ENCODE measurements at regions not wholly inside any gene's neighbourhood (a gene's known extent, or its start where the extent isn't known, plus 50 kb on each side); places are given as distances from the start of the nearest gene placed in this dataset.
"Not testable (repeated sequence)": the region's sequence is repeated elsewhere in the genome, so short reads cannot be mapped to it uniquely, and the experiment has no call there.

DNA sequence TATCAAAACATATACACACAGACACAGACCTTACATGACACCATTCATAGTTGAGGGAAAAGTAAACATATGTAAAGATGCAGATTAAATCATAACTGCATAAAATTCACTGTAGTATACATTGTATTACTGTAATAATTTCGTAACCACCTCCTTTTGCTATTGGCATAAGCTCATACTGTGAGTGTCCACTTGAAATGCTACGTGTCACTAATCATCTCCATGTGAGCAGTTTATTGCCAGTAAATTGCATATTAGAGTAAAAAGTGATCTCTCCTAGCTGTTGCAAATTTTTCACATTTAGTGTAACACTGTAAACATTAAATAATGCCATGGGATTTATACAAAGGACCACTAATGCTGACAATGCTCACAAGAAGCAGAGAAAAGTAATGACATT, 256.7 kb upstream of the GNPDA2 start:
- no peak for TF ChIP-seq POLR2AphosphoS5 (IDR thresholded peaks at IDR 0.05)
- no peak for TF ChIP-seq POLR2A (IDR thresholded peaks at IDR 0.05)
- TF ChIP-seq EP300 (IDR thresholded peaks at IDR 0.05): no peak
- TF ChIP-seq, protein P1, sequence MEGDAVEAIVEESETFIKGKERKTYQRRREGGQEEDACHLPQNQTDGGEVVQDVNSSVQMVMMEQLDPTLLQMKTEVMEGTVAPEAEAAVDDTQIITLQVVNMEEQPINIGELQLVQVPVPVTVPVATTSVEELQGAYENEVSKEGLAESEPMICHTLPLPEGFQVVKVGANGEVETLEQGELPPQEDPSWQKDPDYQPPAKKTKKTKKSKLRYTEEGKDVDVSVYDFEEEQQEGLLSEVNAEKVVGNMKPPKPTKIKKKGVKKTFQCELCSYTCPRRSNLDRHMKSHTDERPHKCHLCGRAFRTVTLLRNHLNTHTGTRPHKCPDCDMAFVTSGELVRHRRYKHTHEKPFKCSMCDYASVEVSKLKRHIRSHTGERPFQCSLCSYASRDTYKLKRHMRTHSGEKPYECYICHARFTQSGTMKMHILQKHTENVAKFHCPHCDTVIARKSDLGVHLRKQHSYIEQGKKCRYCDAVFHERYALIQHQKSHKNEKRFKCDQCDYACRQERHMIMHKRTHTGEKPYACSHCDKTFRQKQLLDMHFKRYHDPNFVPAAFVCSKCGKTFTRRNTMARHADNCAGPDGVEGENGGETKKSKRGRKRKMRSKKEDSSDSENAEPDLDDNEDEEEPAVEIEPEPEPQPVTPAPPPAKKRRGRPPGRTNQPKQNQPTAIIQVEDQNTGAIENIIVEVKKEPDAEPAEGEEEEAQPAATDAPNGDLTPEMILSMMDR (IDR thresholded peaks at IDR 0.05): no peak
- intact Hi-C loops (cut with DNase I; ENCODE audit: low total_unique reads): no loop called here
- no peaks in the 10 kb centered on the region for H3K4me1 ChIP-seq
- WGBS, 5 donors: 50 to 66% (median 57%) methylated on average over 2 of the region's 2 CpGs
- H3K27me3 ChIP-seq: no peaks in the 10 kb centered on the region
- no peaks in the 10 kb centered on the region for H3K36me3 ChIP-seq
- H3K9me3 ChIP-seq: no peaks in the 10 kb centered on the region
- H3K27ac ChIP-seq: no peak overlapping the region
- no peak overlapping the region for H3K4me3 ChIP-seq
- DNase-seq: no peak

DNA sequence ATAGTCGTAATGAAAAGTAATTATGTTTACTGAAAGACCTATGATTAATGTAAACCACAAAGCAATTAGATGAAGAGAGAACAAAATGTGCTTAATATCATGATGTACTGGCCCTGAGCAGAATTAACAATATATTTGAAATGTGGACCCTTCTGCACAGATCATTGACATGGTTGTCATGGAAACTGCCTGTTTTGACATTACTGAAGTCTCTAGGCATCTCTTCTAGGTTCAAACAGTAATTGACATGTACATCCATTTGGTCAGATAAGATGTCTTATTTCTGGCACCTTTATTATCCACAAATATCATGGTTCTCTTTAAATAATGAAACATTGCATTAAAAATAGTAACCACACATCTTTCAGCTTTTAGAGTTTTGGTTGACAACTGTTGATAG, 251.7 kb upstream of the GNPDA2 start:
- no peak overlapping the region for H3K4me3 ChIP-seq
- H3K27me3 ChIP-seq: no peaks in the 10 kb centered on the region
- no peak for DNase-seq
- no peaks in the 10 kb centered on the region for H3K9me3 ChIP-seq
- H3K36me3 ChIP-seq: no peaks in the 10 kb centered on the region
- H3K4me1 ChIP-seq: no peaks in the 10 kb centered on the region
- WGBS, 5 donors: 43 to 74% (median 57%) methylated on average over 1 of the region's 1 CpG
- H3K27ac ChIP-seq: no peak overlapping the region
- no peak for TF ChIP-seq POLR2A (IDR thresholded peaks at IDR 0.05)
- intact Hi-C loops (cut with DNase I; ENCODE audit: low total_unique reads): no loop called here

DNA sequence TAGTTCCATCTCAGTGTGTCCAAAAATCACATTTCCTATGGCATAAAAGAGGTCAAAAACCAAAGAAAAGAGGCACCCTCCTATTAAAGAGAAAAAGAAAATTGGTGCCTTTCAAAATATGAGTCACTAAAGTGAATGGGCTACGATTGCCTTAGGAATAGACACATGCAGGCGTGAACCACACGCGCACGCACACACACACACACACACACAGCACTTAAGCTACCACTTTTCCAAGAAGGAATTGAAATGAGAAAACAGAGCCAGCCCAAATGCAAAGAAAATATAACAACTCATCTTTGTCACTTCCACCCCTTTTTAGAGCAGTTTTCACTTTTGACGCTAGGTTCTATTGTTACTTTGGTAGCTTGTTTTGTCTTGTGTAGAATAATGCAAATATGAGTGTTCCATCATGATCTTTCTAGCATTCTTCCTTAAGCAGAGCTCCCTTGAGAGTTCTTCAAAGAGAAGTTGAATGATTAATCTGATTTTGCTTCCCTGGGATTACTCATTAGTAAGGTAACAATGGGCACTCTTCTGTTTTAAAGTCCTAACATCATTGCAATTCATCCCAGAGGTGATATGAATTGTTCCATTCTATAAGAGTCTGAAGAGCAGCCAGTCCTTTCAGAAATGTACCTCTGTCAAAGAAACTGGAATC, 239.2 kb upstream of the GNPDA2 start:
- Histone ChIP-seq H3K27ac (no peak overlapping the region), H3K36me3 (no peaks in the 10 kb centered on the region), H3K4me3 (no peak overlapping the region), H3K4me1 (no peaks in the 10 kb centered on the region), H3K9me3 (peaks cover 0 to 24% (median 10%) of the 10 kb centered on the region in 4 donors), H3K27me3 (no peaks in the 10 kb centered on the region)
- TF ChIP-seq POLR2A (IDR thresholded peaks at IDR 0.05): no peak
- TF ChIP-seq EP300 (IDR thresholded peaks at IDR 0.05): no peak
- TF ChIP-seq, protein P1 (IDR thresholded peaks at IDR 0.05): no peak
- no peak for TF ChIP-seq POLR2AphosphoS5 (IDR thresholded peaks at IDR 0.05)
- WGBS, 5 donors: 81 to 91% (median 87%) methylated on average over 6 of the region's 6 CpGs
- intact Hi-C loops (cut with DNase I; ENCODE audit: low total_unique reads): no loop called here
- DNase-seq: no peak

DNA sequence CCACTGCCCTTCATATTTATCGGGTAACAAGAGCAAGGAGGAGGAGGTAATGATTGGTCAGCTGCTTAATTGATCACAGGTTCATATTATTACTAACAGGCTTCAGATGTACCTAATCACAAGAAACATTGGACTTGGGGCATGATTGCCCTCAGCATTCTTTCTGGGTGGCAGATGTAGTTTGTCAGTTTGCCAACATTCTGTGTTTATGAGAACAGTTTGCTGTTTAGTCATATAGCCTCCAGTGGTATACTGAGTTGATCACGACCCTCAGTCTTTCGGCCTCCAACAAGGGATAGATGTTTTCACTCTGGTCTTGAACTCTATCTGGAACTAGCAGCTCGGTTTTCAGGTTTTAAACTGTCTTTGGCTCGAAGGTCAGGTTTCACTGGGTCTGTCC, 237.7 kb upstream of the GNPDA2 start:
- H3K27ac ChIP-seq; H3K4me3 ChIP-seq; H3K36me3 ChIP-seq; H3K4me1 ChIP-seq; intact Hi-C loops (cut with DNase I; ENCODE audit: low total_unique reads); DNase-seq; H3K27me3 ChIP-seq: not testable (repeated sequence)
- WGBS, 5 donors: 59 to 74% (median 68%) methylated on average over 5 of the region's 5 CpGs
- peaks cover 0 to 30% (median 12%) of the 10 kb centered on the region in 4 donors for H3K9me3 ChIP-seq

DNA sequence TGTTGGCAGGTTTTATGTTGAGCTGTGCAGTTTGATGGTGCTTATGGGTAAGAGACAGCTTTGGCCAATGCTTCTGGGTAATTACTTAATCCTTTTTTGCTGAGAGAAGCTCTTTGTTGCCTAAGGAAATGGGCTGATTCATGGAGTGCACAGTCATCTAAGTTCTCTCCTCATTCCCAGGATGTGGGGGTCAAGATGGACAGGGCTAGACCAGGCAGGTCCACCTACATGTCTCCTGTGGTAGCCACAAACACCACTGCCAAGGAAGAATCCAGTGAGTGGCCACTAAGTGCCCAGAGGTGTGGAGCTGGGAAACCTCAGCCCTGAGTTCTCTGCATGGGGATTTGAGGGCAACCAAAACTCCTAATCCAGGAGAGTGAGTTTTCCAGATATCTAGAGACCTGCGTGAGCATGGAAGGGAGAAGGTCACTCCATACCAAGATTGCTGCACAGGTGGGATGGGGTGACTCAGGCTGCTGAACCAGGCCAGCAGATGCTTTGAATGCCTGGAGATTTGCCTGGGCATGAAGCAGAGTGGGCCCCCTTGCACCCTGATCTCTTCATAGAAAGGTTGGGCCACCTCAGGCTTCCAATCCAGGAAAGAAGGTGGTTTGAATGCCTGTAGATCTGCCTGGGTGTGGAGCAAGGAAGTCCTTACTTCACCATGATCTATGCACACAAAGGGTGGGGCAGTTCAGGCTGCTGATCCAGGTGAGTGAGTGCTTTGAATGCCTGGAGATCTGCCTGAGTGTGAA, 234.8 kb upstream of the GNPDA2 start:
- peaks cover 0 to 34% (median 12%) of the 10 kb centered on the region in 4 donors for H3K9me3 ChIP-seq
- no peak overlapping the region for H3K27ac ChIP-seq
- 76 to 100% (median 90%) methylated on average over 1 of the region's 1 CpG for WGBS, 5 donors
- H3K36me3 ChIP-seq: no peaks in the 10 kb centered on the region
- H3K4me3 ChIP-seq: no peak overlapping the region
- H3K4me1 ChIP-seq: no peaks in the 10 kb centered on the region
- intact Hi-C loops (cut with DNase I; ENCODE audit: low total_unique reads): no loop called here
- H3K27me3 ChIP-seq: no peaks in the 10 kb centered on the region
- TF ChIP-seq EP300 (IDR thresholded peaks at IDR 0.05): no peak
- no peak for TF ChIP-seq POLR2AphosphoS5 (IDR thresholded peaks at IDR 0.05)
- no peak for TF ChIP-seq POLR2A (IDR thresholded peaks at IDR 0.05)
- TF ChIP-seq, protein P1 (IDR thresholded peaks at IDR 0.05): no peak
- no peak for DNase-seq

All from stomach (tissue), 8 donors.